ENCODE measurements at regions not wholly inside any gene's neighbourhood (a gene's known extent, or its start where the extent isn't known, plus 50 kb on each side); places are given as distances from the start of the nearest gene placed in this dataset.

DNA sequence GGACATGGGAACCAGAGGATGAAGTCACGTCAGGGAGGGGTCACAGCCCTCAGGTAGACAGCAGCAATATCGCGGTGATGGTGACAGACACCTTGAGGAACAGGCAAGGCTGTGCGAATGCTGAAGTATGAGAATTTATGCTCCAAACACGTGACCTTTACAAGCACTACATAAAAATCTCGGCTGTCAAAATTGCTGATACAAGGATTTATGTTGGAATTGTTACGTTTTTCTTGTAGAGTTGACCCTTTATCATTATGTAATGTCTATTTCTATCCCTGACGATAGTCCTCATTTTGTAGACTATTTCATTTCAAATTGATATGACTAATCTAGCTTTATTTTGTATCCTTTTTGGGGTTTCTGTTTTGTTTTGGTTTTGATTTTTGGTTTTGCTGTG is 311.1 kb downstream of the C6orf118 start:
- H3K36me3 Mint-ChIP-seq (ENCODE audit: low read depth, unreplicated experiment), result no peaks in the 10 kb centered on the region
- no peak for DNase-seq (ENCODE audit: low spot score)
- no peak overlapping the region for H3K4me3 Mint-ChIP-seq (ENCODE audit: unreplicated experiment)
- H3K9me3 Mint-ChIP-seq (ENCODE audit: unreplicated experiment), result no peaks in the 10 kb centered on the region
- no peak overlapping the region for H3K27ac Mint-ChIP-seq (ENCODE audit: unreplicated experiment)
- TF ChIP-seq, protein P1, sequence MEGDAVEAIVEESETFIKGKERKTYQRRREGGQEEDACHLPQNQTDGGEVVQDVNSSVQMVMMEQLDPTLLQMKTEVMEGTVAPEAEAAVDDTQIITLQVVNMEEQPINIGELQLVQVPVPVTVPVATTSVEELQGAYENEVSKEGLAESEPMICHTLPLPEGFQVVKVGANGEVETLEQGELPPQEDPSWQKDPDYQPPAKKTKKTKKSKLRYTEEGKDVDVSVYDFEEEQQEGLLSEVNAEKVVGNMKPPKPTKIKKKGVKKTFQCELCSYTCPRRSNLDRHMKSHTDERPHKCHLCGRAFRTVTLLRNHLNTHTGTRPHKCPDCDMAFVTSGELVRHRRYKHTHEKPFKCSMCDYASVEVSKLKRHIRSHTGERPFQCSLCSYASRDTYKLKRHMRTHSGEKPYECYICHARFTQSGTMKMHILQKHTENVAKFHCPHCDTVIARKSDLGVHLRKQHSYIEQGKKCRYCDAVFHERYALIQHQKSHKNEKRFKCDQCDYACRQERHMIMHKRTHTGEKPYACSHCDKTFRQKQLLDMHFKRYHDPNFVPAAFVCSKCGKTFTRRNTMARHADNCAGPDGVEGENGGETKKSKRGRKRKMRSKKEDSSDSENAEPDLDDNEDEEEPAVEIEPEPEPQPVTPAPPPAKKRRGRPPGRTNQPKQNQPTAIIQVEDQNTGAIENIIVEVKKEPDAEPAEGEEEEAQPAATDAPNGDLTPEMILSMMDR (IDR thresholded peaks at IDR 0.05; ENCODE audit: unreplicated experiment), result no peak
- H3K4me1 Mint-ChIP-seq (ENCODE audit: unreplicated experiment), result no peaks in the 10 kb centered on the region
- no peaks in the 10 kb centered on the region for H3K27me3 Mint-ChIP-seq (ENCODE audit: unreplicated experiment)

DNA sequence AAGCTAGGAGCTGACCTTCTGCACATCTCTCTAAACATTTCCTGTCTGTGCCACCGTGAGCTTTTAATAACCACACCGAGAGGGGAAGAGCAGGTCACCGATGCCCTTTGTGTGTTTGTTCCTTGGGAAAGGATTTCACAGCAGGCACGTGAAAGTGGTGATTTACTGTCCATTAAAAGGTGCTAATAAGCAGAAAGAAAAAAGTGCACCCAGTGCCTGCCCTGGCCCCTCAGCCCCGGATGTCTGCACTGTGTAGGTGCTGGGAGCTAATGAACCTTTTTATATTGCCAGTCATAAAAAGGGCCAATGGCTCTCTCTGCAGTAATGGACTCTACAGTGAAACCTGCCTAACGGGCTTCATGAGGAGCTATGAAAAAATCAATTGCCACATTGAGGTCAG is 312.6 kb downstream of the C6orf118 start:
- Mint-ChIP-seq H3K27me3 (ENCODE audit: unreplicated experiment) (no peaks in the 10 kb centered on the region), H3K9me3 (ENCODE audit: unreplicated experiment) (no peaks in the 10 kb centered on the region), H3K4me3 (ENCODE audit: unreplicated experiment) (no peak overlapping the region), H3K4me1 (ENCODE audit: unreplicated experiment) (no peaks in the 10 kb centered on the region), H3K27ac (ENCODE audit: unreplicated experiment) (no peak overlapping the region), H3K36me3 (ENCODE audit: low read depth, unreplicated experiment) (no peaks in the 10 kb centered on the region)
- TF ChIP-seq, protein P1 (IDR thresholded peaks at IDR 0.05; ENCODE audit: unreplicated experiment), result no peak
- no peak for DNase-seq (ENCODE audit: low spot score)

DNA sequence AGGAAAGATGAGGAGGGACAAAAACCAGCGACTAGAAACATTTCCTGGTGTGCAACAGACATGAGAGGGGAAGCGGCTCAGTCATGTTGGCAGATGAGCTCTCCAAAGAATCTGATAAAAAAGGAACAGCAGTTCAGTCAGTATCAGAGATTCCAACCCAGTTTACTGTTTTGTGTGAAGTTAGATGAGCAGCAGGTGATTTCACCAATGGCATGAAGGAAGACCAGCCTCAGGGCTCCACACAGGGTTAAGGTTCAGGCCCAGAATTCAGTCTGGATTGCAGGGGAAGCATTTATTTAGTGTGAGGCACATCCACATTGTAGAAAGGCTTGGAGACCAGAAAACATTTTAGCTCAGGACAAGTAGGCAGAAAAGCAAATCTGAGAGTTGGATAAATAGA is 317.8 kb downstream of the C6orf118 start:
- H3K9me3 Mint-ChIP-seq (ENCODE audit: unreplicated experiment), result no peaks in the 10 kb centered on the region
- no peaks in the 10 kb centered on the region for H3K36me3 Mint-ChIP-seq (ENCODE audit: low read depth, unreplicated experiment)
- H3K4me1 Mint-ChIP-seq (ENCODE audit: unreplicated experiment), result no peaks in the 10 kb centered on the region
- DNase-seq (ENCODE audit: low spot score), result no peak
- TF ChIP-seq, protein P1 (IDR thresholded peaks at IDR 0.05; ENCODE audit: unreplicated experiment), result no peak
- H3K27ac Mint-ChIP-seq (ENCODE audit: unreplicated experiment), result no peak overlapping the region
- H3K4me3 Mint-ChIP-seq (ENCODE audit: unreplicated experiment), result no peak overlapping the region
- H3K27me3 Mint-ChIP-seq (ENCODE audit: unreplicated experiment), result no peaks in the 10 kb centered on the region

DNA sequence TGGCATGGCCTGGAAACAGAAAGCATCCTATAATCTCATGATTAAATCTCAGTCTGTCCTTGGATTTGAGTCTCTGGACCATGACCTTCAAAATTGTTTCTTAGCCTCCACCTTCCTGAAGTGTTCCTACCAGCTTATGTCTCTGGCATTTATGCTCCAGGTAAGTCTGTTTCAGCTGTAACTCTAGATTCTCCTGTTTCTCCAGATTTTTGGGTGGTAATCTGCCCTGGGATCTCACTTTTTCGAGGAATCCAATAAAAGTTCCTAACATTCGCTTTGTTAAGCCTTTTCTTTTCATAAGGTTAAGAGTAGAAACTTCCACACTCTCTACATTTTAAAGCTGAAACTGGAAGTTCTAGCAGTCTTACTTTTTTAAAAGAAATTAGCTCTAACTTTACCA is 318.5 kb downstream of the C6orf118 start:
- Mint-ChIP-seq H3K27ac (ENCODE audit: unreplicated experiment) (no peak overlapping the region), H3K9me3 (ENCODE audit: unreplicated experiment) (no peaks in the 10 kb centered on the region), H3K4me1 (ENCODE audit: unreplicated experiment) (no peaks in the 10 kb centered on the region), H3K36me3 (ENCODE audit: low read depth, unreplicated experiment) (no peaks in the 10 kb centered on the region), H3K27me3 (ENCODE audit: unreplicated experiment) (no peaks in the 10 kb centered on the region), H3K4me3 (ENCODE audit: unreplicated experiment) (no peak overlapping the region)
- TF ChIP-seq, protein P1 (IDR thresholded peaks at IDR 0.05; ENCODE audit: unreplicated experiment), result no peak
- DNase-seq (ENCODE audit: low spot score), result no peak

DNA sequence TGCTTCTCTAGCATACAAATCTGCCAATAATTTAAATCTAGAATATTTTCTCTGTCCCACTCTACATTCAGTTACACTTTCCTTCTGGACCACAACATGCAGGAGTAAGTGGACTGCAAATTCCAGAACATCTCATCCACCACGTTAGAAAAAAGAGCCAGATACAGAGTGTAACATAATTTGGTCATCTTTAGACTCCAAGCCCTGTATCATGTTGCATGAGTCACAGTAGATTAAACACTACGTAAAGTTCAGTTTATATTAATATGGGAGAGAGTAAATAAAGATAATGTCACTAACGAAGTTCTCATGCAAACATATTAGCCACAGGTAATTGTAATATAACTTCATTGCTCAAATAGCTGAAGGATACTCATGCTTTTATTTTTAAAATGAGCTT is 327.0 kb downstream of the C6orf118 start:
- TF ChIP-seq, protein P1 (IDR thresholded peaks at IDR 0.05; ENCODE audit: unreplicated experiment), result no peak
- Mint-ChIP-seq H3K4me1 (ENCODE audit: unreplicated experiment) (no peaks in the 10 kb centered on the region), H3K36me3 (ENCODE audit: low read depth, unreplicated experiment) (no peaks in the 10 kb centered on the region), H3K27me3 (ENCODE audit: unreplicated experiment) (peaks cover 2% of the 10 kb centered on the region), H3K4me3 (ENCODE audit: unreplicated experiment) (no peak overlapping the region), H3K27ac (ENCODE audit: unreplicated experiment) (no peak overlapping the region), H3K9me3 (ENCODE audit: unreplicated experiment) (no peaks in the 10 kb centered on the region)
- DNase-seq (ENCODE audit: low spot score), result no peak
